Pulmonary artery endothelial cell (primary cell): ENCODE measurements at regions not wholly inside any gene's neighbourhood (a gene's known extent, or its start where the extent isn't known, plus 50 kb on each side); places are given as distances from the start of the nearest gene placed in this dataset.
"Not testable (repeated sequence)": the region's sequence is repeated elsewhere in the genome, so short reads cannot be mapped to it uniquely, and the experiment has no call there.

ENCODE experiments used
- DNase-seq: peaks from one replicate; pipeline ENCODE4 v3.0.0-alpha.2; 2011; ENCODE audit warnings: low read depth, low spot score

- DNase-seq, result peak; percentile 94
Measured at GRCh38 chr2:111566068-111566467, 317.9 kb downstream of the ANAPC1 start.

GRCh38 chr2:111567233-111567632 lies 316.8 kb downstream of the ANAPC1 start:
- DNase-seq, result not testable (repeated sequence)

- DNase-seq, result not testable (repeated sequence)
Measured at GRCh38 chr2:111569356-111570199, 314.4 kb downstream of the ANAPC1 start.

DNA sequence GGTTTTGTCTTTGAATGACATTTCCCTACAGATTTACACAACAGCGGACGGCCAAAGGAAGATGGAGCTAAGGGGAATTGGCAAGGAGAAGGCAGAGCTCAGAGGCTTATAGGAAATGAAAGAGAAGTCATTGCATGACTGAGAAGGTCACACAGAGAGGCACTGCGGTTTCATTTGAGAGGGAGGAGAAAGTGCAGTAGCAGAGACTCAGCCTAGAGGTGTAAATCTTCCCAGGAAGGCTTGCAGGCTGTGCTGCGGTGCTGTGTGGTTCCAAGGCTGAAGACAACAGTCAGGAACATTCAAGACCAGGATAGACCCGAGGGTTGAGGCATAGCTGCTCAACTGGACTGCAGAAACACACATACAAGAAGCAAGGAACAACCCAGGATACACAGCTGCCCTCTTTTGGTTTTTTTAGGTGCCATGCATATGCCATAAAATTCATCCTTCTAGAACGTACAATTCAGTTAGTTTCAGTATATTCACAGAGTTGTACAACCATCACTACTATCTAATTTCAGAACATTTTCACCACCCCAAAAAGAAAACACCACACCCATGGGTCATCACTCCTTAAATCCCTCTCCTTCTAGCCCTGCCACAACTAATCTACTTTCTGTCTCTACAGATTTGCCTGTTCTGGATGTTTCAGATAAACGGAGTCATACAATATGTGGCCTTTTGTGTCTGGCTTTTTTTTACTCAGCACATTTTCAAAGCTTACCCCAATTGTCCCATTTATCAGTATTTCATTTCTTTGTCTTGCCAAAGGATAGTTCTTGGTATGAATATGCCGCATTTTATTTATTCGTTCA lies 313.5 kb downstream of the ANAPC1 start:
- DNase-seq, result not testable (repeated sequence)

DNA sequence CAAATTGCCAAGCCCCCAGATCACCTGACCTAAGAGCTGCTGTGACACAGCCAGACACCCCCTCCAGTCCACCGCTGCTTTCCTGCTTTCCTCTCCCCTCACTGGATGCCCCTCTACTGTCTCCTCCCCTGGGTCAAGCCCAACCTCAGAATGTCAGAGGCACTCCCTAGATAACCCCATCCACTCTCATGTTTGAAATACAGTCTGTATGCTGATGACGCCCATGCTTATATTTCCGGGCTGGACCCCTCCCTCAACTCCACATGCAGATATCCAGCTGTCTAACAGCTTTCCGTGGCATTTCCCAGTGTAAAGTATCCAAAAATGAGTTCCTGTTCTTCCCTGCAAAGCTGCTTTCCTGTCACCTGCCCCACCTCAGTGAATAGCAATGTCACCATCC lies 309.2 kb downstream of the ANAPC1 start:
- not testable (repeated sequence) for DNase-seq

- DNase-seq, result not testable (repeated sequence)
Measured at GRCh38 chr2:111577154-111577885, 306.7 kb downstream of the ANAPC1 start.

- not testable (repeated sequence) for DNase-seq
Measured at GRCh38 chr2:111579500-111580134, 304.4 kb downstream of the ANAPC1 start.

- not testable (repeated sequence) for DNase-seq
Measured at GRCh38 chr2:111580616-111581015, 303.4 kb downstream of the ANAPC1 start.

DNA sequence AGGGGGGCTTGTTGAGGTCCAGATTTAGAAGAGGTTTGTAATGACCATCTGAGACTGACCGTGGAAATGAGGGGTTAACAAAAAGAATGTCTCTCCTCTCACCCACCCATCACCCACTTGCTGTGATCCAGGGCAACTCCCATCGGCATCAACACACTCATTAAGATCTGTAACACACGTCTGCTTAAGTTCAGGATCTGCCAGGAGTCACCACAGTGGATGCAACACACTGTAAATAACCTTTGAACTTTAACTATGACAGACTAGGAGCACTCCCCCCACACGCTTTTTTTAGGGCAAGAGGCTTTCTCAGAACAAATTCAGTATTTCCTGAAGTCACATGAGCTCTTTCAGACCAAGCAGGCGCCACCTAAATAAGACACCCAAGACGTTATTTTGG lies 301.9 kb downstream of the ANAPC1 start:
- DNase-seq, result not testable (repeated sequence)

GRCh38 chr2:111583480-111583879 lies 300.5 kb downstream of the ANAPC1 start:
- DNase-seq, result not testable (repeated sequence)

DNA sequence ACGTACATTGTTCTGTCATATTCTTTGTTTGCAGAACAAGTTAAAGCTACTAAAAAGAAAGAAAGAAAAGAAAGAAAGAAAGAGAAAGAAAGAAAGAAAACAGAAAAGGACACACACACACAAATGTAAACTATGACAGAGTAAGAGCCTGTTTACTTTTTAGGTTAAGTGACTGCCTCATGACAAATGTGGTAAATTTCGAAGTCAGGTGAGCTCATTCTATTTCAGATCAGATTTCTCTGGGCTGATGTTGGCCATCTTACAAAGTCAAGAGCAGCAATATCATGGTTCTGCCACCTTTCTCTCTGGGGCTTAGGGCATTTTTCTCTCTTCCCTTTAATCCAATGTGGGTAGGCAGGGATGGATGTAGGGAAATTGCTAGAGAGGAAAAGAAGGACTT lies 299.5 kb downstream of the ANAPC1 start:
- not testable (repeated sequence) for DNase-seq

- DNase-seq, result not testable (repeated sequence)
Measured at GRCh38 chr2:111584950-111585349, 299.0 kb downstream of the ANAPC1 start.

DNA sequence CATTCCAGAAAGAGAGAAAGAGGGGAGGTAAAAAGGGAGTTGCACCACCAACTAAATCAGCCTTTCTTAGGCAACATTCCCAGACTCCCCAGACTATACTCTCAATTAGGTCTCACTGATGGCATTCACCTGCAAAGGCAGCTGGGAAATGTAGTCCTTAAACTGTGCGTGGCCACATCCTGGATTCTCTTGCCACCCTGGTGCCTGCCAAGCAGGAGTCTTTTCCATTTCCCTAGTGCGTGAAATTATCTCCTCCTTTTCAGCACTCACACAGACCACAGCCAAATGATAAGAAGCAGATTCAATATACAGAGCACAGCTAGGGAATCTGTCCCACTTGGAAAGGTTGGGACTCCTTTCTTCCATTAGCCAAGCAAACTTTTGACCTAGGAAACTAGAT lies 298.0 kb downstream of the ANAPC1 start:
- not testable (repeated sequence) for DNase-seq

- DNase-seq, result not testable (repeated sequence)
Measured at GRCh38 chr2:111595072-111595471, 288.9 kb downstream of the ANAPC1 start.

DNA sequence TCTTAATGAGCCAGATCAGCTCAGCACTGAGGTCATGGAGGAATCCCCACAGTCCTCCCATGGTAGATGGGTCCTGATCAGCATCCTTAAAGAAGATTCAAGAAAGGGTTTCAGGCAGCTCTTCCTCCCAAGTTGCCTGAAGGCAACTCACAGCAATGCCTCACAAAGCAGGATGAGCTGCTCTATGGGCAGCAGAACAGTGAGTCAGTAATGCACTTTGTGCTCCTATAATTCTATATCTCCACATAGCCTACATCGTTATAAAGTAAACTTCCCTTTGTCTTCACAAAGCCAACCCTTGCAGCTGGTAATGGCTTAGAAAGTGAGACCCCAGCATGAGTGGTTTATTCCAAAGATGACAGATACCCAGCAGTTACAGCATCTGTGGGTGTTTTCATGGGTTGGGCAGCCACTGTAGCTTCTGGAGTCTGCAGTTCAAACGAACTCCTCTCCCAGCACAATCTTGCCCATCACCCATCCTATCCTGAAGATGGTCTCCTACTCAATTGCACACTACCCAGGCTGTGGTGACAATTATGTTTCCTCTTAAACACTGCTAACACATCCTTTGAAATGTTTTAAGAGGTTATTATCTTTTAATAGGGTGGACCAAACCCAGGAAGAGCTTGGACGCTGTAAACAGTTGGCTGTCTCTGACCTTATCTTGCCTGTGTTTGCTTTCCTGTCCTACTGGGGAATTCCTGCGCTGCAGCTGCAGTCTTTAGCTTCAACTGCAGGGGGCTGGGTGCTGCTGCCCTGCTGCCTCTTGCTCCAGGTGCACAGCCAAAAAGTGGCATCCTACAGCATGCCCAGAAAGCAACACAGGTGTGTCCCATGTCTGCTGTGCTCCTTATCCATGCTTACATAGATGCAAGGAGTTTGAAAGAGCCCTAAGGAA lies 286.9 kb downstream of the ANAPC1 start:
- not testable (repeated sequence) for DNase-seq

DNA sequence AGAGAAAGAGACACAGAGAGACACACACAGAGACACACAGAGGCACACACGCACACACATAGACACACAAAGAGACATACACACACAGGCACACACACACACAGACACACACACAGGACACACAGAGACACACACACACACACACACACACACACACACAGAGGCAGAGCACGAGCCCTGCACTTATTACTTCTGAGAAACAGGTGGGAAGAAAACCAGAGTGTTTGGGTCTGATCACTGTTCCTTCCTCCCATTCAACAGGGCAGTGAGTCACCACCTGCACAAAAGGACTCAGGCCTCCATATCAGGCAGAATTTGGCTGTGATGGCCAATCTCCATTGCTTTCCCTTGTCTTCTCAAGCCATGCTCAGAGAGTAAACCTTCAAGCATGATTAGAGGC lies 285.0 kb downstream of the ANAPC1 start:
- not testable (repeated sequence) for DNase-seq

- DNase-seq, result not testable (repeated sequence)
Measured at GRCh38 chr2:111602259-111602658, 281.7 kb downstream of the ANAPC1 start.

GRCh38 chr2:111605798-111606197 lies 278.2 kb downstream of the ANAPC1 start:
- not testable (repeated sequence) for DNase-seq

- DNase-seq, result not testable (repeated sequence)
Measured at GRCh38 chr2:111606632-111607031, 277.4 kb downstream of the ANAPC1 start.
